ENCODE measurements at regions not wholly inside any gene's neighbourhood (a gene's known extent, or its start where the extent isn't known, plus 50 kb on each side); places are given as distances from the start of the nearest gene placed in this dataset.

DNA sequence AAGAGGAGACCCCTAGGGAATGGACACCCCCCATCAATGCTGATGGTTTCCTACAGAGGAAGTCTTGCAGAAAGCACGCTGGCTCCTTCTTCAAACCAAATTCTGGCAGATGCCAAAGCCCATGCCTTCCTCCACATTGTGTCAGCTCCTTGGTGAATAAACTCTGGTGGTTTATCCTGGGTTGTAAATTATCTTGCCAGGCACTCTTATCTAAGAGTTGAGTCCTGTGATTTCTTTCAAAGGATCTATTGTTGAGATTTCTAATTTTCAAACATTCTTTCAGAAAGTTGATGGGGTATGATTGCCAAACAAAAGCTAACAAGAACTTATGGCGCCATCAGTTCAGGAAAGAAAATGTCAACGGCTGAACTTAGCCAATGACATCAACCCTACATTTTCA lies 160.4 kb downstream of the NSG2 start:
- no peaks in the 10 kb centered on the region for H3K27me3 ChIP-seq (ENCODE audit: control insufficient read depth in 2 of 2, insufficient read depth in 2 of 2, low read length in 2 of 2)

DNA sequence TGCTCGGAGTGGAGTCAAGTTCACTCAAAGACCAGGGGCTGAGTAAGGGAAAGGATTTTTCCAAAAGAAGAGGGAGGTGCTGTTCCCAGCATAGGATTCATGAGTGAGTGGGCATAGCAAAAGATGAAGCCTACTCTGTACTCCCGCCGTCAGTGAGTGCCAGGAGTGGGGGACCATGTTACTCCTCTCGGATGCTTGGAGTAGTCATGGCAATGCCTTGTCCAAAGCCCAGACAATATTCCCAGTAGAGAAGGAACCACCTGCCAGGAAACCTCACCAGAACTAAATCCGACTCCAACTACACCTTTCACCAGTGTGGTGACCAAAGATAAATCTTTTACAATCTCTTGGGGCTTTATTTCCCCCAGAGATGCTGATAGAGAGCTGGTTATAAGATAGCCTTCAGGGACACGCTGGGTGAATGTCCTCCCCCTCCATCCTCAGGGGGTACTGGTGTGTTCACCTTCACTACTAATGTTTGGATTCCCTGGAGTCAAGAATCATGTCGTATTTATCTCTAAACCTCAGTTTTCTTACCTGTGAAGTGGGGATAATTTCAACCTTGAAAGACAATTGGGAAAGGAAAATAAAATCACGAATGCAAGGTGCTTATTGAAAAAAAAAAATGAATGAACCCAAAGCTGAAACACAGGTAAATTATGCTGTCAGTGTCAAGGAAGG lies 165.2 kb downstream of the NSG2 start:
- Histone ChIP-seq H3K27ac (ENCODE audit: low read depth in 1 of 2, low read length in 2 of 2) (no peak overlapping the region), H3K27me3 (ENCODE audit: control insufficient read depth in 2 of 2, insufficient read depth in 2 of 2, low read length in 2 of 2) (no peaks in the 10 kb centered on the region), H3K36me3 (replicated peaks in 1 of 2; ENCODE audit: control insufficient read depth in 1 of 2, insufficient read depth in 2 of 2, low read length in 2 of 2) (no peaks in the 10 kb centered on the region), H3K9me3 (replicated peaks in 1 of 2; ENCODE audit: control insufficient read depth in 1 of 2, insufficient read depth in 1 of 2, low read length in 2 of 2) (no peaks in the 10 kb centered on the region), H3K79me2 (ENCODE audit: insufficient read depth, low read length) (no peaks in the 10 kb centered on the region), H2AFZ (ENCODE audit: insufficient read depth, low read depth, low read length, poor library complexity, severe bottlenecking) (no peak overlapping the region), H3K9ac (ENCODE audit: insufficient read depth, low read length, poor library complexity, severe bottlenecking) (no peak overlapping the region), H3K4me1 (ENCODE audit: control insufficient read depth in 1 of 2, insufficient read depth in 2 of 2, low read length in 2 of 2) (no peaks in the 10 kb centered on the region), H4K20me1 (ENCODE audit: insufficient read depth, low read length) (no peaks in the 10 kb centered on the region), H3K4me3 (replicated peaks in 1 of 3; ENCODE audit: low read depth in 2 of 3, low read length in 3 of 3) (no peak overlapping the region), H3K4me2 (replicated peaks; ENCODE audit: extremely low read depth, low read length, poor library complexity, severe bottlenecking) (no peak overlapping the region)
- 74% methylated on average over 3 of the region's 8 CpGs for WGBS (ENCODE audit: insufficient coverage)
- H3K36me3 Mint-ChIP-seq: no peaks in the 10 kb centered on the region
- intact Hi-C loops (cut with micrococcal nuclease): no loop called here
- no peak overlapping the region for H3K27ac Mint-ChIP-seq
- no peak for TF ChIP-seq CTCF (IDR thresholded peaks at IDR 0.05)
- peaks cover 0 to 2% (median 0%) of the 10 kb centered on the region in 7 donors for H3K9me3 Mint-ChIP-seq
- no peak for DNase-seq
- H3K4me3 Mint-ChIP-seq: no peak overlapping the region
- peaks cover 0 to 11% (median 4%) of the 10 kb centered on the region in 3 donors for H3K27me3 Mint-ChIP-seq (ENCODE audit: low read depth in 3 of 3)
- H3K4me1 Mint-ChIP-seq: no peaks in the 10 kb centered on the region

More for the DNA sequence above, 160.4 kb downstream of the NSG2 start:
- no peaks in the 10 kb centered on the region for H3K4me1 ChIP-seq (ENCODE audit: control insufficient read depth in 1 of 2, insufficient read depth in 2 of 2, low read length in 2 of 2)
- H3K36me3 Mint-ChIP-seq: no peaks in the 10 kb centered on the region
- H3K27ac Mint-ChIP-seq: no peak overlapping the region
- H3K4me3 ChIP-seq (replicated peaks in 1 of 3; ENCODE audit: low read depth in 2 of 3, low read length in 3 of 3): no peak overlapping the region
- no peaks in the 10 kb centered on the region for H3K9me3 ChIP-seq (replicated peaks in 1 of 2; ENCODE audit: control insufficient read depth in 1 of 2, insufficient read depth in 1 of 2, low read length in 2 of 2)
- no peak overlapping the region for H3K27ac ChIP-seq (ENCODE audit: low read depth in 1 of 2, low read length in 2 of 2)
- H3K79me2 ChIP-seq (ENCODE audit: insufficient read depth, low read length): no peaks in the 10 kb centered on the region
- TF ChIP-seq CTCF (IDR thresholded peaks at IDR 0.05): no peak
- H3K9ac ChIP-seq (ENCODE audit: insufficient read depth, low read length, poor library complexity, severe bottlenecking): no peak overlapping the region
- H3K36me3 ChIP-seq (replicated peaks in 1 of 2; ENCODE audit: control insufficient read depth in 1 of 2, insufficient read depth in 2 of 2, low read length in 2 of 2): no peaks in the 10 kb centered on the region
- no peak overlapping the region for H2AFZ ChIP-seq (ENCODE audit: insufficient read depth, low read depth, low read length, poor library complexity, severe bottlenecking)
- WGBS (ENCODE audit: insufficient coverage): no CpG with 5 or more reads among the region's 3 CpGs
- no peak overlapping the region for H3K4me3 Mint-ChIP-seq
- intact Hi-C loops (cut with micrococcal nuclease): no loop called here
- no peak for DNase-seq
- H4K20me1 ChIP-seq (ENCODE audit: insufficient read depth, low read length): no peaks in the 10 kb centered on the region
- peaks cover 2 to 4% (median 3%) of the 10 kb centered on the region in 3 donors for H3K27me3 Mint-ChIP-seq (ENCODE audit: low read depth in 3 of 3)
- no peaks in the 10 kb centered on the region for H3K4me1 Mint-ChIP-seq
- no peak overlapping the region for H3K4me2 ChIP-seq (replicated peaks; ENCODE audit: extremely low read depth, low read length, poor library complexity, severe bottlenecking)
- no peaks in the 10 kb centered on the region for H3K9me3 Mint-ChIP-seq

Data from CD14-positive monocyte (primary cell).